Activated naive CD4-positive, alpha-beta T cell treated with anti-CD3 and anti-CD28 coated beads, Interleukin-2, amount 50 U/mL, for 72 hours (primary cell): ENCODE measurements at regions not wholly inside any gene's neighbourhood (a gene's known extent, or its start where the extent isn't known, plus 50 kb on each side); places are given as distances from the start of the nearest gene placed in this dataset.

Experiments
- ATAC-seq, 2 donors: fragments of 150-1000 bp; cut with Tn5 transposase; 2 replicates each; pipeline ENCODE4 v1.10.0; 2021; ENCODE audit warnings: mild to moderate bottlenecking in 2 of 2, moderate library complexity in 2 of 2
- DNase-seq, 2 donors: peaks; one replicate each; pipeline ENCODE4 v3.0.0; 2021 to 2022; ENCODE audit warnings: low spot score in 2 of 2
- H3K27ac Mint-ChIP-seq, 2 donors: one replicate each; pipeline ENCODE4 v1.8.0; 2022; ENCODE audit warnings: mild to moderate bottlenecking in 2 of 2, mixed read lengths in 2 of 2
- H3K36me3 Mint-ChIP-seq, 2 donors: one replicate each; pipeline ENCODE4 v1.8.0; 2022; ENCODE audit warnings: mixed read lengths in 2 of 2
- H3K9me3 Mint-ChIP-seq, 2 donors: one replicate each; pipeline ENCODE4 v1.8.0; 2022; ENCODE audit warnings: mixed read lengths in 2 of 2

DNA sequence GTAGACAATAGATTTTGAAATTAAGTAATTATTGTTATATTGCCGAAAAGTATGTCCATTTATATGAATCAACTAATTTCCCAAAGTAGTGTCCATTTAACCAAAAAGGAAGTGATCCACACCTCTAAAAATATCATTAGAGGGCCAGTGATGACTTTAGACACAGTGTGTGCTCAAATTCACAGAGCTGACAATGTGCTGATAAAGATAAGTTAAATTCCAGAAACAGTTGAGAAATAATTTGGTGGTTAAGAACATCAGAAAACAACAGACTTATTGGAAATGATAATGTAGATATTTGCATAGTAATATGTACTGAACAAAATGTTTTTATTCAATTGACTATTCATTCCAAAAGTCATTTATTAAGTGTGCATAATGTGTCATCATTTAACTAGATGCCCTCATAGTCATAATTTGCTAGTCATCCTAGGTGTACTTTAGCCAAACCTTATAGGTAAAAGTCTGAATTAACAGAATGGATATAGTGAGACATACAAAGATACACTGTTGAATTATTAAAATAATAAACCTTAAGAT, 230.2 kb upstream of the ADAMTS9 start:
- Mint-ChIP-seq H3K9me3 (peaks cover 11% of the 10 kb centered on the region in 2 donors), H3K27ac (no peak overlapping the region), H3K36me3 (peaks cover 0 to 2% of the 10 kb centered on the region in 2 donors)
- DNase-seq (no peak), ATAC-seq (no peak)

DNA sequence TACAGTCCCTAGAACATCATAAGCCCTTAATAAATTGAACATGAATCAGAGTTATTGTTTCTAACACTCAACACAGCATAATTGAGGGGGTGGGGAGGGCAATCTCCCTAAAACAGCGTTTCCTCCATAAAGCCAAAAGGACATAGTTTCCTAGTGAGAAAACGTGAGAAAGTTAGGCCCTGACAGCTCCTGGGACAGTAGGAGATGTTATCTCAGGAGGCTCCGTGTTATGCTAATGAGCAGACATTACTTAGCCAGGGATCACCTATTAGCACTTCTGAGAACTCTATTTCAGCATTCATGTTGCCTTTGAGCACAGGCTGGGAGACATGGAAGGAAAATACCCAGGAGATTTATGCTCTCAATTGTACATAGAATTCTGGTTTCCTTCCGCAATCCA, 229.1 kb upstream of the ADAMTS9 start:
- H3K36me3 Mint-ChIP-seq, result peaks cover 0 to 8% of the 10 kb centered on the region in 2 donors
- ATAC-seq (no peak), DNase-seq (no peak)
- no peak overlapping the region for H3K27ac Mint-ChIP-seq
- H3K9me3 Mint-ChIP-seq, result peaks cover 16% of the 10 kb centered on the region in 2 donors

DNA sequence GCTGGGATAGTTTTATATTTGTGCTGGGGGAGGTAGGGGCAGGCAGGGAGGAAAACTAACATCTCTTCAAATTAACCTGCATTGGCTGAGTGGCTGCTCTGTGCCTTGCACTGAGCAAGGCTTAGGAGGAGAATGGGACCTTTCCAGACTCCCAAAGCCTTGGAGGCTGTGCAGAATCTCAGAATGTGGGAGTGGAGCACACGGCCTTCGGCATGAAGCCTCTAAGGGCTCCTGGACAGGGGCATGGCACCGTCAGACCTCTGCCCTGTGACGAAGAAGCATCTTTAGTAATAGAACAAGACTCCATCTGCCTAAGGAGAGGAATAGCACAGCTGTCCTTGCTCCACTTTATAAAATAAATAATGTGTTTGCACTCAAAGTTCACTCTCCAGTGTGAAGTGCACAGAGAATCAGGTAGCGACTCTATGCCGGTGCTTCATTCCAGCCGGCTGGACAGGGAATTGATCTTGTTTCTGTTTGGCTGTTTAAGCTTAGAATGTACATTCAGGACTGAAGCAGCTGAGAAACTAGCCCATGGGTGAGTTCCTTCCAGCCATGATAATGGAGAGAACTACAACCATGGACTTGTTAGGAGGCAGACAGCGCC, 228.5 kb upstream of the ADAMTS9 start:
- H3K36me3 Mint-ChIP-seq, result peaks cover 0 to 8% of the 10 kb centered on the region in 2 donors
- ATAC-seq (no peak), DNase-seq (no peak)
- no peak overlapping the region for H3K27ac Mint-ChIP-seq
- peaks cover 16% of the 10 kb centered on the region in 2 donors for H3K9me3 Mint-ChIP-seq

GRCh38 chr3:64915778-64916177, 228.0 kb upstream of the ADAMTS9 start:
- Mint-ChIP-seq H3K27ac (no peak overlapping the region), H3K36me3 (peaks cover 0 to 8% of the 10 kb centered on the region in 2 donors), H3K9me3 (peaks cover 16 to 20% of the 10 kb centered on the region in 2 donors)
- no peak for ATAC-seq
- no peak for DNase-seq

DNA sequence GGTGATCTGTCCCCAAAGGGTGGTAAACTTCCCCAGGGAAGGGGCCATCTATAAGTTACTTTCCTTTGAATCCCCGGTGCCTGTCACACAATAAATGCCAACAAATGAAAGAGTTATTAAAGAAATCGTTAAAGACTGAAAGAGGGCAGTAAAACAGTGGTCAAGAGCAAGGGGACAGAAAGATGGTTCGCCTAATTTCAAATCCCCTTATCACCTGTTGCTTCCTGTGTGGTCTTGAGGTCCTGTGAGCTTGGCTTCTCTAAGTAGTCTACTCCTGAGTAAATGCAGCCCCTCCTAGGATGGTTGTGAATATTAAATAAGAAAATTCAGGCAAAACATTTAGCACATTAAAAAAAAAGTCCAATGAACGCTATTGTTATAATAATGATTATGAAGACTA, 225.7 kb upstream of the ADAMTS9 start:
- peaks cover 16 to 29% of the 10 kb centered on the region in 2 donors for H3K9me3 Mint-ChIP-seq
- no peak for DNase-seq
- peaks cover 0 to 8% of the 10 kb centered on the region in 2 donors for H3K36me3 Mint-ChIP-seq
- no peak for ATAC-seq
- H3K27ac Mint-ChIP-seq, result no peak overlapping the region

DNA sequence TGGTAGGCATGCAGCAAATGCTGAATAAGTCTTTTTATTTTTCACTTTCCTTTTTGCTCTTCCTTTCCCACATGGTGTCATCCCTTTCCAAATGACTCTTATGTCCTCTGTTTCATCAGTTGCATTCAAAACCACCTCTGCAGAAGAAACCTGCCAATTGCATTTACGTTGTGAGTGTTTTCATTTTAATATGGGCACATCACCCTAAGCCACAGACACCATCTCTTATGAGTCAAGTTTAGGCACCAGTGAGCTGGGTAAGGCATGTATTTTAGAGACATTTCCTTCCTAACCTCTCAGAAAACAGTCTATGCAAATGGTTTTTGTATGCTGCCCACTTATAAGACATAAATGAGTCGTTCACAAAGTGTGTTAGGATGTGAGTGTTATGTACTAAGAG, 223.3 kb upstream of the ADAMTS9 start:
- Mint-ChIP-seq H3K36me3 (peaks cover 0 to 8% of the 10 kb centered on the region in 2 donors), H3K9me3 (peaks cover 16 to 34% of the 10 kb centered on the region in 2 donors), H3K27ac (no peak overlapping the region)
- ATAC-seq (peak in 1 of 2 donors; percentile 41), DNase-seq (no peak)

- peaks cover 0 to 8% of the 10 kb centered on the region in 2 donors for H3K36me3 Mint-ChIP-seq
- DNase-seq (no peak), ATAC-seq (no peak)
- H3K27ac Mint-ChIP-seq, result no peak overlapping the region
- peaks cover 14 to 34% of the 10 kb centered on the region in 2 donors for H3K9me3 Mint-ChIP-seq
Measured at GRCh38 chr3:64909757-64910467, 222.1 kb upstream of the ADAMTS9 start.

GRCh38 chr3:64909011-64909410, 221.2 kb upstream of the ADAMTS9 start:
- no peak for ATAC-seq
- H3K36me3 Mint-ChIP-seq, result peaks cover 0 to 8% of the 10 kb centered on the region in 2 donors
- H3K9me3 Mint-ChIP-seq, result peaks cover 9 to 27% of the 10 kb centered on the region in 2 donors
- H3K27ac Mint-ChIP-seq, result no peak overlapping the region
- no peak for DNase-seq

GRCh38 chr3:64908251-64908685, 220.5 kb upstream of the ADAMTS9 start:
- DNase-seq, result no peak
- Mint-ChIP-seq H3K27ac (no peak overlapping the region), H3K36me3 (peaks cover 0 to 8% of the 10 kb centered on the region in 2 donors), H3K9me3 (peaks cover 9 to 27% of the 10 kb centered on the region in 2 donors)
- ATAC-seq, result no peak

GRCh38 chr3:64905906-64906410, 218.2 kb upstream of the ADAMTS9 start:
- Mint-ChIP-seq H3K36me3 (no peaks in the 10 kb centered on the region), H3K27ac (no peak overlapping the region), H3K9me3 (peaks cover 3 to 18% of the 10 kb centered on the region in 2 donors)
- ATAC-seq (no peak), DNase-seq (no peak)

- DNase-seq, result no peak
- Mint-ChIP-seq H3K27ac (no peak overlapping the region), H3K9me3 (peaks cover 3 to 6% of the 10 kb centered on the region in 2 donors), H3K36me3 (no peaks in the 10 kb centered on the region)
- no peak for ATAC-seq
Measured at GRCh38 chr3:64903006-64903405, 215.2 kb upstream of the ADAMTS9 start.

GRCh38 chr3:64901986-64902516, 214.3 kb upstream of the ADAMTS9 start:
- ATAC-seq (no peak), DNase-seq (no peak)
- Mint-ChIP-seq H3K9me3 (peaks cover 3 to 4% of the 10 kb centered on the region in 2 donors), H3K36me3 (no peaks in the 10 kb centered on the region), H3K27ac (no peak overlapping the region)

DNA sequence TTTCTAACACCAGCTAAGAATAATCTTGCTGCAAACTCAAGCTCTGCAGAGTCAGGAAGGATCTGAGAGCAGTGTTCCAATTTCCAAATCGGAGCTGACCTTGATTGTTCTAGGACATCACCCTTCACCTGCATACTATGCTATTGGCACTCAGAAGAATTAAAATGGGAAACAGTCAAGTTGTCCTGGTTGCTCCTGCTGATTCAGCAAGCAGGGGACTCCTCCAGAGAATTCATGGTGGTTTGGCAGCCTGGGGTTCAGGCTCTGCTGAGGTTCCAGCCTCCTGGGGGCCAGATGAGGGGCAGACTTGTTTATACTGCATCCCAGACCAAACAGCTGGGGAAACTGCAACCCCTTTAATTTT, 213.7 kb upstream of the ADAMTS9 start:
- ATAC-seq (no peak), DNase-seq (no peak)
- Mint-ChIP-seq H3K9me3 (peaks cover 3 to 4% of the 10 kb centered on the region in 2 donors), H3K36me3 (no peaks in the 10 kb centered on the region), H3K27ac (no peak overlapping the region)

DNA sequence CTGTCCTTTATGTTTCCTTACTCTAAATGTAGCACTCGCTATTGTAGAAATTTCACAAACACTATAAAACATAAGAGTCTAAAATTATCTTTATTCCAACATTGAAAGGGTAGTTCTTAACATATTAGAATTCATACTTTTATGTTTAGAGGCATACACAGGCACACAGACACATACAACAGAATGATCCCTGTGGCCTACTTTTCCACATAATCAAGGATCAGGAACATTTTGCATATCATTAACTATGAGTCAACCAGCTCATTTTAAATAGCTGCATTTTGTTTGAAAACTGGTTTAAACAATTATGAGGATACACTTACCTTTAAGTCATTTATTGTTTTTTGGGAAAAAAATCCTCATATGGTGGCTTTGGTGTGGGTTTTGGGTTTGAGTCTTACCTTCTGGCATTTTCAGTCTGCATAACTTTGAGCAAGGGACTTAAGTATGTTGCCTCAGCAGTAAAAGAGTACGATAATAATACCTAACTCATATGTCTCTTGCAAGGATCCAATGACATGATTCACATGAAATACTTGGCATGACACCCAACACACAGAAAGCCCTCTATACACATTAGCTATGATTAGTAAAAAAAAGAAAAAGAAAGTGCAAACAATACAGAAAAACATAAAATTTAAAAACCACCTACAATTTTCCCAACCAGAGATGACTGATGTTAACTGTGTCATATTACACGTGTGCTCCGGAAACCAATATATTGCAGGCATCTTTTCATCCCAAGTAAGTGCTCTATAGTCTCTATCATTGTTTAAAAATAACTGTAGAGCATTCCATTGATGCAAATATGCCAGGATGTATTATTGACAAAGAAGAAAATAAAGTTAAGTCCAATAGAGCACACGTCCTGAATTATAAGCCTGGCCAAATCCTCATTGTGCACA, 213.1 kb upstream of the ADAMTS9 start:
- Mint-ChIP-seq H3K36me3 (no peaks in the 10 kb centered on the region), H3K9me3 (peaks cover 3 to 4% of the 10 kb centered on the region in 2 donors), H3K27ac (no peak overlapping the region)
- ATAC-seq (no peak), DNase-seq (no peak)

DNA sequence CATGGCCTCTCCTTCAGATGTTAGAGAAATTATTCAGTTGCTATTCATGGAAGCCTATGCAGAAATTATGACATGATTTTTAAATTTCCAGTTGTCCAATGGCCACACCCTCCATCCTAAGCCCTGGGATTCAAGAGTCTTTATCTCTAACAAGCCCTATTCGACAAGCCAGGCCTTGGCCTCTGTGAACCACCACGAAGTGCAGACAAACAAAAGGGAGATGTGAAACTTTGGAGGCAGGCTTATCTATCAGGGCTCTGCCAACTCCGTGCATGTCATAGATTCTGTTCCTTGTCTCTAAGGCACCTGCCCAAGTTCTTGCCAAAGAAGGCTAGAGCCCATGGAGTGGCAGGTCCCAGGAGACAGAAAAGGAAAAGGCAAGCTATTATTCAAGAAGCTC, 212.4 kb upstream of the ADAMTS9 start:
- Mint-ChIP-seq H3K36me3 (no peaks in the 10 kb centered on the region), H3K9me3 (peaks cover 3 to 4% of the 10 kb centered on the region in 2 donors), H3K27ac (no peak overlapping the region)
- no peak for DNase-seq
- ATAC-seq, result no peak

GRCh38 chr3:64898941-64899340, 211.1 kb upstream of the ADAMTS9 start:
- H3K9me3 Mint-ChIP-seq, result peaks cover 0 to 8% of the 10 kb centered on the region in 2 donors
- no peaks in the 10 kb centered on the region for H3K36me3 Mint-ChIP-seq
- ATAC-seq, result no peak
- no peak overlapping the region for H3K27ac Mint-ChIP-seq
- DNase-seq, result no peak
